NCI-H1417 (cell line): ENCODE measurements at regions not wholly inside any gene's neighbourhood (a gene's known extent, or its start where the extent isn't known, plus 50 kb on each side); places are given as distances from the start of the nearest gene placed in this dataset.

Experiments
- DNase-seq, 3 experiments: peaks; one replicate each; lab custom pipeline; 2025; lab: John Stamatoyannopoulos, UW

DNA sequence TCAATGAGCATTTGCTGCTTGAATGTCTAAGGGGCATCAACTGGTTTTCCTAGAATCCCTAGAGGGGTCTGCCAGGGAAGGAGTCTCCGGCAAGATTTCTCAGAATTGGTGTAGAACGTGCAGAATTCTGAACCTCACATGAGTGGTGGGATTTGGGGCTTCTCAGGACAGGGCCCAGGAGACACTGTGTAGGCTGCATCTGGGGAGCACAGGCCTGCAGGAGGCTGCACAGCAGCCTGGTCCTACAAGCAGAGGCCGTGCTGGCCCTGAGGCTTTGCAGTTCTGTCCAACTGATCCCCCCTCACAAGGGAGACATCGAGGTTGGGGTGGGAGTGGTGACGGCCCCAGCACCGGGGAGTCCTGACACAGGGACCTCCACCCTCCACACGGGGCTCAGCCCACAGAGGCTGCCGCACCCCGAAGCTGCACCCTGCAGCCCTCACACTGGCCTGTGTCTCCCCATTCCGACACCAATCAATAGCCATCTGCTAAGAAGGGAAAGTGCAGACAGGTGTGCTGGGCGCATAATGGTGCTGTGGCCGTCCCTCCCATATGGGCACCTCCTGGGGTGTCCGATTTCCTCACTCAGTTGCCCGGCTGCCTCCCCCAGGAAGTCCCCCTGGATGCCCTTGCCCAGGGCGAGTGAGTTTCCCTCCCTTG is 688.1 kb downstream of the BRD1 start:
- DNase-seq: no peak

- no peak for DNase-seq
Observed at GRCh38 chr22:49138250-49138790, 689.4 kb downstream of the BRD1 start.

- no peak for DNase-seq
Observed at GRCh38 chr22:49137206-49137840, 690.4 kb downstream of the BRD1 start.

- DNase-seq: no peak
Observed at GRCh38 chr22:49136816-49137180, 690.9 kb downstream of the BRD1 start.

DNA sequence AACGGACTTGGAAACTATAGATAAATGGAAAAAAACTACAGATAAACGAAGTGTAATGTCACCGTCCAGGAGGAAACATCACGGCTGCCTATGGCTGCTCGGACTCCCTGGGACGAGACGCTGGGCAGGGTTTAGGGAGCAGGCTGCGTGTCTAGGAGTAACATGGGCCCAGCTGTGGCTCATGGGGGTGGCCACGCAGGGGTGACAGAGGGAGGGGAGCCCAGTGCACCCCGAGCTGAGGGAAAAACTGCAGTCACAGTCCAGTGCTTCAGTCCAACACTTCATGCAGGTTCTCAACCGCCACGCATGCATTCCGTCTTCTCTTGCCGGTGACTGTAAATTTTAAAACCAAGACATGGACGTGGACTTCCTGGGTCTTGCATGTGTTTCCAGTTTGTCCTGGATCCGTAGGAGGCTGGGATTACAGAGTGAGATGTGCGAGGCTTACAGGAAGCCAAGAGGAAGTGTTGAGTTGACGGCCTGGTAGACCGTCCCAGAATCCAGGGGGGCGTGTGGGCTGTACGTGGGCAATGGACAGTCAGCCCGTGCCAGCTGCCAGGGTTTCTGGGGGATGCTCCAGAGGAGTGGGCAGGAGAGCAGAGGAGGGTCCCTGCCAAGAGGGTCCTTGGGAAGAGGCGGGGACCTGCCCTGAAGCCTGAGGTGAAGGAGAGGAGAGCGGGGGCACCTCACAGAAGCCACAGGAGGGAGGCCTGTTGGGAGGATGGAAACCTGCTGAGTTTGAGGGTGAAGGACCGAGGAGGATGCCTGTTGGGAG is 691.4 kb downstream of the BRD1 start:
- DNase-seq: no peak

- DNase-seq: no peak
Observed at GRCh38 chr22:49134076-49134475, 693.6 kb downstream of the BRD1 start.

DNA sequence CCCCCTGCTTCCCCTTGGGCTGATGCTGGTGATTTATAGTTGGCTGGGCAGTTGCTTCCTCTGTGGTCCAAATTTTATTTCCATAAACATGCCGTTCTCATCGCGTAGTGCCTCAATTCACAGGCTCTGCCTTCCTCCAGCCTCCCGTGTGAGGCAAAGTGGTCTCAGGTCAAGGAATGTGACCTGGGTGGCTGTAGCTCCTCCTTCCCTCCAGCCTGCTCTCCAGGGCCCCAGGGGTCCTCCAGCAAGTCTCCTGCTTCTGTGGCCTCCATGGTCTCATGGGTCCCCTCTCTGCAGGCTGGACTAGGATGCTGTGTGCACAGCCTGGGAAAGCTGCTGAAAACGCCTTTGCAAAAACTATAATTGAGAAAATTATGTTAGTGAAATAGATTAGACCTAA is 694.1 kb downstream of the BRD1 start:
- no peak for DNase-seq

DNA sequence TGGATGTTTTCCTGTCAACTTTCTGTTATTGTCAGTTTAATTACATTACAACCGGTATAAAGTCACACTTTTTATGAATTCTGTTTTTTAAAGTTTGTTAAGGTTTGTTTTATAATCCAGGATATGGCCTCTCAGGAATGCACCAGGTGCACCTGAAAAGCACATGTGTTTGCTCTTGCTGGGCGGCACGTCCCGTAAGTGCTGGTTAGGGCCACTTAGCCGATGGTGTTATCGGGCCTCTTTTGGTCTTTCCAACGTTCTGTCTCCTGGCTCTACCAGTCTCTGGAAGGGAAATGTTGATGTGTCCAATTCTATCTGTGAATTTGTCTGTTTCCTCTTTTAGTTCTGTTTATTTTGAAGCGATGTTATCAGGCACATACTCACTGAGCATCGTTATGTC is 695.7 kb downstream of the BRD1 start:
- DNase-seq: peak in 1 of 3 experiments; percentile 41

- DNase-seq: no peak
Observed at GRCh38 chr22:49129736-49130135, 697.9 kb downstream of the BRD1 start.

GRCh38 chr22:49128874-49129273 is 698.8 kb downstream of the BRD1 start:
- no peak for DNase-seq

GRCh38 chr22:49124608-49125007 is 703.1 kb downstream of the BRD1 start:
- DNase-seq: no peak

DNA sequence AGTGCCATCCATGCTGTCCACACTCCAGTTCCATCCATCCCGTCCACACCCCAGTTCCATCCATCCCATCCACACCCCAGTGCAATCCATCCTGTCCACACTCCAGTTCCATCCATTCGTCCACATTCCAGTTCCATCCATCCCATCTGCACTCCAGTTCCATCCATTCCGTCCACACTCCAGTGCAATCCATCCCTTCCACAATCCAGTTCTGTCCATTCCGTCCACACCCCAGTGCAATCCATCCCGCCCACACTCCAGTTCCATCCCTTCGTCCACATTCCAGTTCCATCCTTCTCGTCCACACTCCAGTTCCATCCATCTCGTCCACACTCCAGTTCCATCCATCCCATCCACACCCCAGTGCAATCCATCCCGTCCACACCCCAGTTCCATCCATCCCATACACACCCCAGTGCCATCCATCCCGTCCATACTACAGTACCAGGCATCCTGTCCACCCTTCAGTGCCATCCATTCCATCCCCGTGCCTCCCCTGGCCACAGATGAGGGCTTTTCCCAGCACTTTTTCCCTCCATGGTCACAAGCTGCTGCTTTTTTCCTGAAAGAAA is 704.0 kb downstream of the BRD1 start:
- DNase-seq: no peak

DNA sequence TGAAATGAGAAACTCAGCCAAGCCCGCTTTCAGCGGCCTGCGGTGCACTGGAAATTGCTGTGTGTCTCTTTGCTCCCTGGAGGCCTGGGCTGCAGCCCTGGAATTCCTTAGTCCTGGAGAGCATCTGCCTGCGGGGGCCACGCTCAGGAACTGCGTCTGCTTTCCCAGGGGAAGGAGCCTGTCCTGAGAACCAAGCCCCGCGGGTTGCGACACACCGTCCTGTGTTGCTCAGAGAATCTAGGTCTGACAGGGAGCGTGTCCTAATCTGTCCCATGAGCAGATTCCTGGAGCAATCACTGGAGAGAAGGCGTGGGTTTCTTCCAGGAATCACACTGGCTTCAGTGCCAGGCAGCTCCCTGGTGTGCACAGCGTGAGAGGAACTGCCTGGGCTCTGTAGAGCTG is 708.1 kb downstream of the BRD1 start:
- no peak for DNase-seq

DNA sequence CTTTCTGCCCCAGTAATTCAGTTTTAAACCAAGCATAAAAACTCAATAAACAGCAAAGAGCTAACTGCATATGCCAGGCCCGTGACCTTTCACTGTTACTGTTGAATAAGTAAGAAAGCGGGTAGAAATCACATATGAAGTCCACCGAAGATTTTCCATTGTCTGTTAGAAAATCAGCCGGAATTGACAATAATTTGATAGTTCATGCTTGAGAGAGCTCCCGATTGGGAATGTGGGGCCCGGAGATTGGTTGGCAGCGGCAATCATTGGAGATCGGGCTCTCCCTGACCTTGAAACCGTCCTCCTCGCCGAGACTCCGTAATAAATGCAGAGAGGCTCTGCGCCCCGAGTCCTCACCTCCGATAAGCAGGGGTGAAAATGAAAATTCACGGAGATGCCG is 709.6 kb downstream of the BRD1 start:
- DNase-seq: no peak

DNA sequence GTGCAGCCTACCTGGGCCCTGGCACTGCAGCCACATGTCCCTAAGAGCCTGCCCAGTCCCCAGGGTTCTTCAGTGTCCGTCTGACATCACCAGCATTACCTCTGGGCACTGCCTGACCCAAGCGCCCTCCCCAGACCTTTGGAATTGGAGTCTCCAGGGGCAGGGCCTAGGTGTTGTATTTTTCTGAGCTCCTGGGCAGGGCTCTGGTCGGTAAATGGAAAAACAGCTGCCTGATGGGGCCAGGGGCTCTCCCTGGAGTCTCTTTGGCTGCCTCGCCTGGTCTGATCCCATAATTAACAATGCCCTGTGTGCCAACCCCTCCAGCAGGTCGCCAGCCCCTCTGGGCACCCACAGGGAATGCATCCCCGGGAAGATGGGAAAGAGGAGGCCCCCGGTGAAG is 710.2 kb downstream of the BRD1 start:
- DNase-seq: no peak

- no peak for DNase-seq
Observed at GRCh38 chr22:49116486-49117120, 711.1 kb downstream of the BRD1 start.

DNA sequence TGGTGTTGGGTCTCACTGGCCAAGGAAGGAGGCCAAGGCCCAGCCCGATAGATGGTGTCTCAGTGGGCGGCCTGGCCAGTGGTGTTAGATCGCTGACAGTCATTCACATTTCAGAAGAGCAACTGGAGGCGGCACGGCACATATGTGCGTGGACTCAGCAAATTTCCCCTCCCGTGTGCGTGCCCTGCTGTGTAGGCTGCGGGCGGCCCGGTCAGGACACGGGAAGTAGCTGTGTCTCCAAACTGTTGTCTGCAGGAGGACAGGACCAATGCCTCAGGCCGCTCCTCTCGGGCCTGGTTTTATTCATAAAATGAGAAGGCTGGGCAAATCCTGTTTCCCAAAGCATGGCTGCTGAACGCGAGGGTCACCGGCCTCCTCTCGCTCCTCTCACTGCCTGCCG is 711.7 kb downstream of the BRD1 start:
- no peak for DNase-seq

GRCh38 chr22:49115197-49115596 is 712.5 kb downstream of the BRD1 start:
- no peak for DNase-seq

DNA sequence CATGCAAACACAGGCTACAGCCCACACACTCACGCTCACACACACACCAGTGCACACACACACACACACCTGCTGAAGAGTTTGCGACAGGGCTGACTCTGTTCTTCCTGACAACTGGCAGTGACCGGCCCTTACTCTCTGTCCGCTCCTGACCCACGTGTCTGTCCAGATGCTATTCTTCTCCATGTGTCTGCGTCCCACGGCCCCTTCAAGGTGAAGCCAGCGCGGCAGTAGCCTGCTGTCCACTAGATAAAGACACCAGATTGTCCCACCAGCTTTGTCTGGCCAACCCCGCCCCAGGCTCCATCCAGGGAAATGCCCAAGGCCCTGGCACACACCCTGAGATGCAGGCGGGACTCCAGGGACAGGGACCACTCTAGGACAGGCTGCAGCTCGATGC is 713.9 kb downstream of the BRD1 start:
- no peak for DNase-seq

DNA sequence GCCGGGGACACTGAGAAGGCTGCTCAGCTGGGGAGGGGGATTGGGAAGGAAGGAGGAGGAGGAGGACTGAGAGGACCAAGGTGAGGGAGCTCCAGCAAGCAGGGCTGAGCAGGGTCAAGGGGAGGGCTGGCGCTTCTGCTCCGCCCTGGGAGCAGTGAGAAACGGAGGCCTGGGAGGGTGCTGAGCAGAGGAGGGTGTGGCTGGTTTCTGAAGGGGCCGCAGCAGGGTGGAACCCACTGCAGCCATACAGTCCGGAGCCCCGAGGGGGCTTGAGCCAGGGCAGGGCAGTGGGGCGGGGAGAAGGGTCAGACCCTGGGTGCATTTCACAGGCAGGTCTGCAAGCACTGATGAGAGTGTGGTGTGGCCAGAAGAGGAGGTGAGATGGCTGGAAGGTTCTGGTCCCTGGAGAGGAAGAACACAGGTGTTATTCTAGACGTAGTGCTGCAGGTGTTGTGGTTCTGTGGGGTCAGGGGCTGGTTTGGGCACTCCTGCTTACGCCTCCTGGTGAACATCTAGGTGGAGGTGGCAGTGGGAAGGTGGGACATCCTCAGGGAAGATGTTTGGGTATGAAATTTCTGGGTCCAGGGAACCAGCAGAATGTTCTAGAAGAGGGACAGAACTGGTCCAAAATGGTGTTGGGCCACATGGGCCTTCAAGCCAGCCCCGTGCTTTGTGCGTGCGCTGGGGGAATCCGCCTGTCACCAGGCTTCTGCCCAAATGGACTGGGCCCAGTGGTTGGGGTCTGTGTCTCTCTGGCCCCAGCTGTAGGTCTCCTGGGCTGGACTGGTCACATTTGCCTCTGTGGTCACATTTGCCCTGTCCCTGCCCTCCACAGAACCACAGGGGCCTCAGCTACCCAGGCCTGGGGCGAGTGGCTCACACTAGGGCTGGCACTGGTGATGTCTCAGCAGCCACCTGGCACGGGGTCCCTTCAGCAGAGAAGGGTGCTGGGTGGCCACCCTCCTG is 714.7 kb downstream of the BRD1 start:
- no peak for DNase-seq

GRCh38 chr22:49112176-49112575 is 715.5 kb downstream of the BRD1 start:
- no peak for DNase-seq
